Neural cell (in vitro differentiated cells): ENCODE measurements at regions not wholly inside any gene's neighbourhood (a gene's known extent, or its start where the extent isn't known, plus 50 kb on each side); places are given as distances from the start of the nearest gene placed in this dataset.
"Not testable (repeated sequence)": the region's sequence is repeated elsewhere in the genome, so short reads cannot be mapped to it uniquely, and the experiment has no call there.

Experiments
- EP300 ChIP-seq: fragments of 450-650 bp; conservative IDR thresholded peaks from 2 replicates; pipeline ENCODE4 v1.6.1; 2014; ENCODE audit warnings: antibody characterized with exemption, mild to moderate bottlenecking, moderate library complexity; ENCODE audit not compliant: poor library complexity, severe bottlenecking
- EZH2 ChIP-seq: fragments of 200-600, 300-800 bp; shearing (Covaris generic), sonication (generic); IDR thresholded peaks from 2 replicates; pipeline ENCODE4 v1.6.1; 2014; ENCODE audit warnings: antibody characterized with exemption, low read length, borderline replicate concordance, mild to moderate bottlenecking; ENCODE audit not compliant: insufficient read depth, poor library complexity, severe bottlenecking
- MXI1 ChIP-seq: fragments of 450-650 bp; conservative IDR thresholded peaks from 2 replicates; pipeline ENCODE4 v1.6.1; 2014; ENCODE audit warnings: antibody characterized with exemption, mild to moderate bottlenecking; ENCODE audit not compliant: poor library complexity, severe bottlenecking
- POLR2AphosphoS5 ChIP-seq: IDR thresholded peaks from 2 replicates; pipeline ENCODE4 v1.6.1; 2012
- RAD21 ChIP-seq: fragments of 450-650 bp; conservative IDR thresholded peaks from 2 replicates; pipeline ENCODE4 v1.6.1; 2014; ENCODE audit warnings: antibody characterized with exemption, mild to moderate bottlenecking, moderate library complexity
- REST ChIP-seq: IDR thresholded peaks from 2 replicates; pipeline ENCODE4 v1.6.1; 2012; ENCODE audit warnings: borderline replicate concordance
- SMC3 ChIP-seq: fragments of 450-650 bp; conservative IDR thresholded peaks from 2 replicates; pipeline ENCODE4 v1.6.1; 2014; ENCODE audit warnings: antibody characterized with exemption, mild to moderate bottlenecking, moderate library complexity; ENCODE audit not compliant: poor library complexity
- TAF1 ChIP-seq: IDR thresholded peaks from 2 replicates; pipeline ENCODE4 v1.6.1; 2012; ENCODE audit warnings: low read depth
- TF ChIP-seq, protein P1 (sequence below): fragments of 450-650 bp; IDR thresholded peaks from 2 replicates; pipeline ENCODE4 v1.5.1; 2014; ENCODE audit warnings: antibody characterized with exemption, mild to moderate bottlenecking, moderate library complexity; ENCODE audit not compliant: poor library complexity, severe bottlenecking

GRCh38 chr3:125697126-125697525 lies 101.8 kb upstream of the OSBPL11 start:
- TF ChIP-seq TAF1, EZH2, RAD21, EP300, POLR2AphosphoS5, SMC3, MXI1, REST: not testable (repeated sequence)
- TF ChIP-seq, protein P1, sequence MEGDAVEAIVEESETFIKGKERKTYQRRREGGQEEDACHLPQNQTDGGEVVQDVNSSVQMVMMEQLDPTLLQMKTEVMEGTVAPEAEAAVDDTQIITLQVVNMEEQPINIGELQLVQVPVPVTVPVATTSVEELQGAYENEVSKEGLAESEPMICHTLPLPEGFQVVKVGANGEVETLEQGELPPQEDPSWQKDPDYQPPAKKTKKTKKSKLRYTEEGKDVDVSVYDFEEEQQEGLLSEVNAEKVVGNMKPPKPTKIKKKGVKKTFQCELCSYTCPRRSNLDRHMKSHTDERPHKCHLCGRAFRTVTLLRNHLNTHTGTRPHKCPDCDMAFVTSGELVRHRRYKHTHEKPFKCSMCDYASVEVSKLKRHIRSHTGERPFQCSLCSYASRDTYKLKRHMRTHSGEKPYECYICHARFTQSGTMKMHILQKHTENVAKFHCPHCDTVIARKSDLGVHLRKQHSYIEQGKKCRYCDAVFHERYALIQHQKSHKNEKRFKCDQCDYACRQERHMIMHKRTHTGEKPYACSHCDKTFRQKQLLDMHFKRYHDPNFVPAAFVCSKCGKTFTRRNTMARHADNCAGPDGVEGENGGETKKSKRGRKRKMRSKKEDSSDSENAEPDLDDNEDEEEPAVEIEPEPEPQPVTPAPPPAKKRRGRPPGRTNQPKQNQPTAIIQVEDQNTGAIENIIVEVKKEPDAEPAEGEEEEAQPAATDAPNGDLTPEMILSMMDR = not testable (repeated sequence)
